ENCODE measurements at regions not wholly inside any gene's neighbourhood (a gene's known extent, or its start where the extent isn't known, plus 50 kb on each side); places are given as distances from the start of the nearest gene placed in this dataset.

GRCh38 chr6:147728903-147729302, 220.4 kb downstream of the SAMD5 start:
- TF ChIP-seq CTCF (conservative IDR thresholded peaks at IDR 0.05 in 1 of 2, IDR thresholded peaks at IDR 0.05 in 1 of 2; ENCODE audit: extremely low read depth in 1 of 2, insufficient read depth in 1 of 2, low read depth in 1 of 2, low read length in 2 of 2) (no peak), EZH2 (IDR thresholded peaks at IDR 0.05; ENCODE audit: borderline replicate concordance, low read length) (no peak)

All from mammary epithelial cell (primary cell).